Peyer's patch (tissue), 4 donors: ENCODE measurements at regions not wholly inside any gene's neighbourhood (a gene's known extent, or its start where the extent isn't known, plus 50 kb on each side); places are given as distances from the start of the nearest gene placed in this dataset.

Source experiments
- CTCF ChIP-seq, 6 experiments: fragments of 450-650 bp in 4 of 6; fragments of 200-600 bp in 2 of 6; sonication (generic) in 1 of 6; IDR thresholded peaks; one replicate each; pipeline ENCODE4 v1.5.1; 2017 to 2019; ENCODE audit warnings: antibody characterized with exemption in 6 of 6, mild to moderate bottlenecking in 3 of 6, moderate library complexity in 1 of 6
- POLR2A ChIP-seq, 2 donors: fragments of 450-650 bp; IDR thresholded peaks; one replicate each; pipeline ENCODE4 v1.5.1; 2017; ENCODE audit warnings: antibody characterized with exemption in 2 of 2, mild to moderate bottlenecking in 2 of 2, moderate library complexity in 2 of 2

DNA sequence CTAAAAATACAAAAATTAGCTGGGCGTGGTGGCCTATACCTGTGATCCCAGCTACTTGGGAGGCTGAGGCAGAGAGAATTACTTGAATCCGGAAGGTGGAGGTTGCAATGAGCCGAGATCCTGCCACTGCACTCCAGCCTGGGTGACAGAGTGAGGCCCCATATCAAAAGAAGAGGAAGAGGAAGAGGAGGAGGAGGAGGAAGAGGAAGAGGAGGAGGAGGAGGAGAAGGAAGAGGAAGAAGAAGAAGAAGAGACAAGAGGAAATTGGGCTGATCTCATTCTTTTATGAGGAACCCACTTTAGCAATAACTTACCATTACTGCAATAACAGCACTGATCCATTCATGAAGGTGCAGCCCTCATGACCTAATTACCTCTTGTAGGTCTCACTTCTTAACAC, 138.9 kb upstream of the GIMD1 start:
- TF ChIP-seq CTCF (IDR thresholded peaks at IDR 0.05) (no peak), POLR2A (IDR thresholded peaks at IDR 0.05) (no peak)
